HepG2 (cell line): ENCODE measurements at regions not wholly inside any gene's neighbourhood (a gene's known extent, or its start where the extent isn't known, plus 50 kb on each side); places are given as distances from the start of the nearest gene placed in this dataset.

ENCODE experiments used
- ATAC-seq: fragments of 200-7000 bp; cut with Tn5 transposase; 3 replicates; pipeline ENCODE4 v1.9.1; 2020; ENCODE audit warnings: mild to moderate bottlenecking, moderate library complexity
- BruUV-seq: library from RNA; stranded (reverse); fragments of 400-500 nt; replicated peaks from 2 replicates; lab custom pipeline; 2021; lab: Mats Ljungman, UMichigan
- CTCF ChIA-PET: fragments of 300-600 bp; formaldehyde crosslinking; extraction: SDS; loops from one replicate; lab custom pipeline; 2021; ENCODE audit warnings: low total read pairs, inconsistent platforms, low intra/inter-chr PET ratio; lab: Yijun Ruan, JAX
- POLR2A ChIA-PET: fragments of 350-600 bp; sonication (Branson Sonifier 250); formaldehyde crosslinking; loops from one replicate; lab custom pipeline; 2020; ENCODE audit warnings: antibody characterized with exemption, inconsistent platforms; lab: Yijun Ruan, JAX
- DNase-seq: peaks from one replicate; pipeline ENCODE4 v3.0.0-alpha.2; 2015; ENCODE audit warnings: low spot score
- FAIRE-seq: peaks from 3 replicates; lab custom pipeline; 2011; peaks lifted over from hg19 to GRCh38; lab: Jason Lieb, UNC
- H2AFZ ChIP-seq: one replicate; pipeline ENCODE4 v1.6.1; 2011; ENCODE audit warnings: low read length, inconsistent platforms
- H3K27ac ChIP-seq: fragments of 300-600 bp; 3 replicates; pipeline ENCODE4 v1.8.0; 2011; ENCODE audit warnings: mixed run types, mild to moderate bottlenecking, mixed read lengths, low read length, inconsistent platforms; ENCODE audit not compliant: insufficient read depth; ENCODE audit errors: extremely low read length
- H3K27me3 ChIP-seq, 2 experiments: fragments of 200-600 bp in 1 of 2; 2 replicates in 1 of 2; 3 replicates in 1 of 2; pipeline versions ENCODE4 v1.6.0 to v1.8.0; 2011; ENCODE audit warnings: low read length in 2 of 2, mild to moderate bottlenecking in 2 of 2, moderate library complexity in 2 of 2, inconsistent platforms in 1 of 2; ENCODE audit not compliant: insufficient read depth in 2 of 2, control insufficient read depth in 1 of 2
- H3K36me3 ChIP-seq, 2 experiments: fragments of 200-600 bp in 1 of 2; replicated peaks in 1 of 2; 2 replicates in 1 of 2; 3 replicates in 1 of 2; pipeline versions ENCODE4 v1.5.1 to v1.8.0; 2011; ENCODE audit warnings: low read length in 2 of 2, inconsistent platforms in 1 of 2; ENCODE audit not compliant: insufficient read depth in 2 of 2, control insufficient read depth in 1 of 2
- H3K4me1 ChIP-seq: 2 replicates; pipeline ENCODE4 v1.5.1; 2012; ENCODE audit warnings: low read length, inconsistent platforms; ENCODE audit not compliant: insufficient read depth
- H3K4me2 ChIP-seq: 2 replicates; pipeline ENCODE4 v1.6.0; 2011; ENCODE audit warnings: low read depth, low read length, inconsistent platforms
- H3K4me3 ChIP-seq, 3 experiments: fragments of 200-600 bp in 1 of 3; sonication (generic), shearing (Covaris generic) in 1 of 3; replicated peaks in 1 of 3; 2 replicates each; pipeline ENCODE4 v1.5.1; 2011 to 2016; ENCODE audit warnings: low read length in 3 of 3, inconsistent platforms in 2 of 3, low read depth in 2 of 3, mild to moderate bottlenecking in 2 of 3, control low read depth in 1 of 3, mixed read lengths in 1 of 3; ENCODE audit not compliant: insufficient read depth in 1 of 3
- H3K79me2 ChIP-seq: one replicate; pipeline ENCODE4 v1.6.1; 2011; ENCODE audit warnings: low read length, inconsistent platforms; ENCODE audit not compliant: insufficient read depth
- H3K9ac ChIP-seq: 2 replicates; pipeline ENCODE4 v1.6.0; 2011; ENCODE audit warnings: mild to moderate bottlenecking, low read depth, low read length, inconsistent platforms; ENCODE audit not compliant: insufficient read depth
- H3K9me3 ChIP-seq: 2 replicates; pipeline ENCODE4 v1.5.1; 2012; ENCODE audit warnings: mild to moderate bottlenecking, low read length
- H4K20me1 ChIP-seq: 2 replicates; pipeline ENCODE4 v1.6.0; 2011; ENCODE audit warnings: inconsistent platforms, mild to moderate bottlenecking, low read length, moderate library complexity; ENCODE audit not compliant: insufficient read depth
- CEBPB ChIP-seq: IDR thresholded peaks from 2 replicates; pipeline ENCODE4 v1.6.1; 2011; ENCODE audit warnings: low read depth, low read length, improper control_type of control experiment, borderline replicate concordance
- POLR2AphosphoS2 ChIP-seq: IDR thresholded peaks from 2 replicates; pipeline ENCODE4 v1.6.1; 2011; ENCODE audit warnings: low read depth, low read length, improper control_type of control experiment
- ZFP36L1 ChIP-seq: sonication (generic); formaldehyde crosslinking; IDR thresholded peaks from 2 replicates; pipeline ENCODE4 v1.8.0; 2022; ENCODE audit warnings: mild to moderate bottlenecking, missing genetic modification reagents, moderate library complexity
- ZFP62 ChIP-seq: sonication (generic); formaldehyde crosslinking; IDR thresholded peaks from 2 replicates; pipeline ENCODE4 v1.4.0; 2020; ENCODE audit warnings: missing genetic modification reagents
- ZNF468 ChIP-seq: sonication (generic); formaldehyde crosslinking; IDR thresholded peaks from 2 replicates; pipeline ENCODE4 v1.8.0; 2022; ENCODE audit warnings: mild to moderate bottlenecking, moderate library complexity, missing genetic modification reagents
- ZNF547 ChIP-seq: sonication (generic); formaldehyde crosslinking; IDR thresholded peaks from 2 replicates; pipeline ENCODE4 v1.5.1; 2020; ENCODE audit warnings: mild to moderate bottlenecking, missing genetic modification reagents
- WGBS: methylation state at CpG from one replicate; pipeline ENCODE4 v1.1.6; 2017; ENCODE audit warnings: low lambda C conversion rate; 5-methylcytosine and 5-hydroxymethylcytosine counted together
- in situ Hi-C: cut with HindIII; loops from 2 replicates; pipeline ENCODE4 v1.10.0; 2017; ENCODE audit warnings: low pct_unique_long_range_greater_than_20kb; ENCODE audit not compliant: extremely low pct_ligation_motif_present
- intact Hi-C: fragments of 100-400 bp; cut with micrococcal nuclease; formaldehyde crosslinking; loops from one replicate; pipeline ENCODE4 v1.10.0; 2022; ENCODE audit not compliant: unreplicated experiment

GRCh38 chr1:193707271-193708021 is 521.0 kb upstream of the B3GALT2 start:
- H3K36me3 ChIP-seq = no peaks in the 10 kb centered on the region
- in situ Hi-C loops = no loop called here
- H4K20me1 ChIP-seq = no peaks in the 10 kb centered on the region
- H3K27me3 ChIP-seq = no peaks in the 10 kb centered on the region
- H3K79me2 ChIP-seq = no peaks in the 10 kb centered on the region
- H3K9me3 ChIP-seq = no peaks in the 10 kb centered on the region
- BruUV-seq = no TSS peak
- ATAC-seq (no peak), DNase-seq (no peak), FAIRE-seq (no peak)
- POLR2A ChIA-PET = no interaction called here
- H3K4me3 ChIP-seq = no peak overlapping the region
- H3K4me1 ChIP-seq = no peaks in the 10 kb centered on the region
- no peak overlapping the region for H3K4me2 ChIP-seq
- no peak overlapping the region for H3K9ac ChIP-seq
- TF ChIP-seq ZNF547 (CRISPR knock-in tag) (no peak), CEBPB (peak; percentile 47; the same call in 1 of the 2 replicates)
- no peak overlapping the region for H3K27ac ChIP-seq
- H2AFZ ChIP-seq = no peak overlapping the region
- 1% methylated on average over 2 of the region's 2 CpGs for WGBS
- CTCF ChIA-PET = no interaction called here
- intact Hi-C loops = no loop called here

DNA sequence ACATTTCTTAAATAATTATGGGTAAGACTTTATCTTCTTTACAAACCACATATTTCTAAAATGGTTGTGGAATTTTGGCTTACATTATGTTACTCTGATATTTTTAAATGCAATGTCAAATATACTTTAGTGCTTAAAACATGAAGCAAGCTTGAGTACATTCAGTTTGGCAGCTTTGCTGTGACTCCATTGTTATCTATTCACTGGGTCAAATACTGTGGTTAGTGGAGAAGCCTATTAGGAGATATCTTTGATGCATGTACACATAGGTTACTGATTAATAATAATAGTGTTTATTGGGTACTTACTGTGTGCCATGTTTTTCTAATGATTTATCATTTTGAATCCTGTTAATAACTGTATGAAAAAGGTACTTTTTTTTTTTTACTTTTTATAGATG is 520.4 kb upstream of the B3GALT2 start:
- Histone ChIP-seq H4K20me1 (no peaks in the 10 kb centered on the region), H3K27me3 (no peaks in the 10 kb centered on the region), H3K27ac (no peak overlapping the region), H3K4me2 (no peak overlapping the region), H3K79me2 (no peaks in the 10 kb centered on the region), H2AFZ (no peak overlapping the region), H3K4me1 (no peaks in the 10 kb centered on the region), H3K9ac (no peak overlapping the region), H3K9me3 (no peaks in the 10 kb centered on the region)
- ATAC-seq (no peak), FAIRE-seq (no peak)
- TF ChIP-seq ZFP62 (CRISPR knock-in tag) = no peak
- TF ChIP-seq ZNF468 (CRISPR knock-in tag) = no peak
- no peak for TF ChIP-seq ZFP36L1
- no peak for TF ChIP-seq POLR2AphosphoS2
- TF ChIP-seq, all 625 proteins: peak for 0
- BruUV-seq = no TSS peak
- intact Hi-C loops = no loop called here
- CTCF ChIA-PET = no interaction called here
- Histone ChIP-seq H3K4me3 (no peak overlapping the region), H3K36me3 (no peaks in the 10 kb centered on the region)
- POLR2A ChIA-PET = no interaction called here
- in situ Hi-C loops = no loop called here
- no peak for DNase-seq
